GM12878 (cell line): ENCODE measurements at regions not wholly inside any gene's neighbourhood (a gene's known extent, or its start where the extent isn't known, plus 50 kb on each side); places are given as distances from the start of the nearest gene placed in this dataset.

Experiments
- ATAC-seq: fragments of 200-7000 bp; cut with Tn5 transposase; 3 replicates; pipeline ENCODE4 v1.9.1; 2020; ENCODE audit warnings: mild to moderate bottlenecking, moderate library complexity
- BruUV-seq: library from RNA; stranded (reverse); fragments of 400-500 nt; replicated peaks from 2 replicates; lab custom pipeline; 2021; lab: Mats Ljungman, UMichigan
- CTCF ChIA-PET: fragments of 300-600 bp; sonication (Branson Sonifier 250); formaldehyde crosslinking; extraction: SDS; loops from one replicate; lab custom pipeline; 2021; ENCODE audit warnings: inconsistent platforms; lab: Yijun Ruan, JAX
- POLR2A ChIA-PET: fragments of 350-600 bp; formaldehyde crosslinking; extraction: SDS; loops from one replicate; lab custom pipeline; 2021; ENCODE audit warnings: inconsistent platforms; lab: Charles Lee
- RAD21 ChIA-PET: fragments of 300-600 bp; sonication (Branson Sonifier 250); formaldehyde crosslinking; loops from one replicate; lab custom pipeline; 2023; ENCODE audit warnings: antibody characterized with exemption; ENCODE audit not compliant: unreplicated experiment; lab: Charles Lee
- SMC1A ChIA-PET: fragments of 300-600 bp; sonication (Branson Sonifier 250); formaldehyde crosslinking; loops from one replicate; lab custom pipeline; 2023; ENCODE audit not compliant: unreplicated experiment, uncharacterized antibody; lab: Charles Lee
- DNase-seq: peaks from one replicate; pipeline ENCODE4 v3.0.0-alpha.2; 2011; ENCODE audit warnings: low read depth, low spot score
- FAIRE-seq: peaks from 3 replicates; lab custom pipeline; 2011; peaks lifted over from hg19 to GRCh38; lab: Jason Lieb, UNC
- H2AFZ ChIP-seq: 2 replicates; pipeline ENCODE4 v1.6.0; 2011; ENCODE audit warnings: low read depth, low read length, control low read depth; ENCODE audit not compliant: control insufficient read depth
- H3K27ac ChIP-seq: 2 replicates; pipeline ENCODE4 v1.5.1; 2011; ENCODE audit warnings: control low read depth; ENCODE audit not compliant: control insufficient read depth, insufficient read depth
- H3K27me3 ChIP-seq, 2 experiments: replicated peaks in 1 of 2; 2 replicates each; pipeline versions ENCODE4 v1.6.0 to v1.6.1; 2011; ENCODE audit warnings: low read length in 1 of 2; ENCODE audit not compliant: control insufficient read depth in 2 of 2, insufficient read depth in 2 of 2
- H3K36me3 ChIP-seq, 2 experiments: 2 replicates each; pipeline ENCODE4 v1.5.1; 2011; ENCODE audit warnings: low read length in 1 of 2; ENCODE audit not compliant: control insufficient read depth in 2 of 2, insufficient read depth in 2 of 2
- H3K4me1 ChIP-seq: 2 replicates; pipeline ENCODE4 v1.6.1; 2011; ENCODE audit warnings: mild to moderate bottlenecking, low read length, moderate library complexity, mixed read lengths; ENCODE audit not compliant: control insufficient read depth, insufficient read depth
- H3K4me2 ChIP-seq: 2 replicates; pipeline ENCODE4 v1.6.0; 2011; ENCODE audit warnings: control low read depth; ENCODE audit not compliant: control insufficient read depth, insufficient read depth
- H3K4me3 ChIP-seq: fragments of 200-600 bp; sonication (generic); 2 replicates; pipeline ENCODE4 v1.5.1; 2016
- H3K79me2 ChIP-seq: 2 replicates; pipeline ENCODE4 v1.6.0; 2011; ENCODE audit warnings: low read length; ENCODE audit not compliant: control insufficient read depth, insufficient read depth
- H3K9ac ChIP-seq: 2 replicates; pipeline ENCODE4 v1.8.0; 2011; ENCODE audit warnings: low read length, control low read depth, mixed read lengths; ENCODE audit not compliant: control insufficient read depth, insufficient read depth
- H3K9me3 ChIP-seq: replicated peaks from 3 replicates; pipeline ENCODE4 v1.5.1; 2011; ENCODE audit warnings: mild to moderate bottlenecking, low read length; ENCODE audit not compliant: control insufficient read depth, insufficient read depth
- H4K20me1 ChIP-seq: 2 replicates; pipeline ENCODE4 v1.6.0; 2011; ENCODE audit not compliant: control insufficient read depth, insufficient read depth
- BMI1 ChIP-seq: fragments of 450-650 bp; IDR thresholded peaks from 2 replicates; pipeline ENCODE4 v1.6.1; 2016; ENCODE audit warnings: mild to moderate bottlenecking, moderate library complexity, borderline replicate concordance
- CBX3 ChIP-seq: fragments of 200-600 bp; sonication (generic); IDR thresholded peaks from 2 replicates; pipeline ENCODE4 v1.6.1; 2016; ENCODE audit warnings: low read depth, borderline replicate concordance
- GABPA ChIP-seq: IDR thresholded peaks from 2 replicates; pipeline ENCODE4 v1.6.1; 2014; ENCODE audit warnings: antibody characterized with exemption, low read depth, mild to moderate bottlenecking, inconsistent platforms
- HDAC6 ChIP-seq: fragments of 200-600 bp; sonication (generic); IDR thresholded peaks from one replicate; pipeline ENCODE4 v1.8.0; 2017; ENCODE audit warnings: antibody characterized with exemption; ENCODE audit not compliant: unreplicated experiment
- KDM1A ChIP-seq: fragments of 200-600 bp; sonication (generic); IDR thresholded peaks from 2 replicates; pipeline ENCODE4 v1.6.1; 2016; ENCODE audit warnings: borderline replicate concordance
- MEF2B ChIP-seq: fragments of 450-650 bp; IDR thresholded peaks from 2 replicates; pipeline ENCODE4 v1.6.1; 2018; ENCODE audit warnings: mild to moderate bottlenecking, moderate library complexity; ENCODE audit not compliant: partially characterized antibody, poor library complexity, severe bottlenecking
- NR2F1 ChIP-seq: fragments of 450-650 bp; conservative IDR thresholded peaks from 2 replicates; pipeline ENCODE4 v1.6.1; 2017; ENCODE audit warnings: mild to moderate bottlenecking
- RB1 ChIP-seq: fragments of 450-650 bp; formaldehyde crosslinking; IDR thresholded peaks from 2 replicates; pipeline ENCODE4 v1.6.1; 2017; ENCODE audit warnings: mild to moderate bottlenecking, borderline replicate concordance
- SREBF2 ChIP-seq: IDR thresholded peaks from 2 replicates; pipeline ENCODE4 v1.6.1; 2012; ENCODE audit warnings: mild to moderate bottlenecking, low read length
- STAT1 ChIP-seq: fragments of 450-650 bp; conservative IDR thresholded peaks from 2 replicates; pipeline ENCODE4 v1.6.1; 2014; ENCODE audit warnings: antibody characterized with exemption, mild to moderate bottlenecking
- ZNF622 ChIP-seq: fragments of 450-650 bp; IDR thresholded peaks from 2 replicates; pipeline ENCODE4 v1.6.1; 2017; ENCODE audit warnings: mild to moderate bottlenecking, inconsistent platforms
- WGBS: methylation state at CpG from one replicate; pipeline ENCODE4 v1.1.6; 2016; ENCODE audit warnings: low lambda C conversion rate; ENCODE audit not compliant: insufficient replicate concordance, insufficient coverage; ENCODE audit errors: missing lambda C conversion rate; 5-methylcytosine and 5-hydroxymethylcytosine counted together
- in situ Hi-C: fragments of 300-500 bp; cut with MboI; formaldehyde crosslinking; loops from 9 replicates; pipeline ENCODE4 v1.14.3; 2018; ENCODE audit warnings: mixed read lengths
- intact Hi-C: fragments of 100-400 bp; cut with micrococcal nuclease; formaldehyde crosslinking; loops from one replicate; pipeline ENCODE4 v1.14.2; 2022; ENCODE audit not compliant: unreplicated experiment
- TF ChIP-seq, protein P1 (sequence below): fragments of 450-650 bp; IDR thresholded peaks from 2 replicates; pipeline ENCODE4 v1.6.1; 2014; ENCODE audit warnings: mild to moderate bottlenecking
- TF ChIP-seq, protein P2 (sequence below): IDR thresholded peaks from 2 replicates; pipeline ENCODE4 v1.6.1; 2012; ENCODE audit warnings: low read depth, low read length, improper control_type of control experiment
- TF ChIP-seq, protein P3 (sequence below): fragments of 450-650 bp; IDR thresholded peaks from 2 replicates; pipeline ENCODE4 v1.6.1; 2017; ENCODE audit warnings: mild to moderate bottlenecking, moderate library complexity

DNA sequence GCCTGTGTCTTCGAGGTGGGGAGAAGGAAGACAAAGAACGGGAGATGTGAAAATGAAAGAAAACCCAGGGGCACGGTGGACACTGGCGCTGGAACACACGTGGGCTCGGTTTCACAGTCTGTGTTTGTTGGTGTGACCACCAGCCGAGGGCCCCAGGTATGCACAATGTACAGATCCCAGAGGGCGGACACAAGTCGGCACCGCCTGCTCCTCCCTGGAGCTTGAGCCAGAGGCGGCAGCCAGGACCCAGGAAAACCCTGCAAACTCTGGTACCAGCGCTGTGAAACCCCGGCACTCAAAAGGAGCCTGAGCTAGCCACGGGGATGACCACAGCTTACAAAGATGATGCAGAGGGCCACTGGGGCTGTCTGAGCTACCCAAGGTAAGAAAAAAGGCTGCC is 105.0 kb downstream of the SHANK2 start:
- Histone ChIP-seq H4K20me1 (no peaks in the 10 kb centered on the region), H2AFZ (no peak overlapping the region), H3K36me3 (no peaks in the 10 kb centered on the region), H3K27ac (no peak overlapping the region), H3K9me3 (no peaks in the 10 kb centered on the region), H3K79me2 (no peaks in the 10 kb centered on the region), H3K27me3 (no peaks in the 10 kb centered on the region), H3K4me2 (no peak overlapping the region), H3K4me3 (no peak overlapping the region), H3K9ac (no peak overlapping the region), H3K4me1 (no peaks in the 10 kb centered on the region)
- ChIA-PET POLR2A (no interaction called here), CTCF (no interaction called here), RAD21 (no interaction called here), SMC1A (no interaction called here)
- FAIRE-seq (no peak), DNase-seq (no peak), ATAC-seq (no peak)
- WGBS = 69% methylated on average over 14 of the region's 14 CpGs
- TF ChIP-seq HDAC6 = no peak
- intact Hi-C loops = no loop called here
- in situ Hi-C loops = no loop called here
- no TSS peak for BruUV-seq

DNA sequence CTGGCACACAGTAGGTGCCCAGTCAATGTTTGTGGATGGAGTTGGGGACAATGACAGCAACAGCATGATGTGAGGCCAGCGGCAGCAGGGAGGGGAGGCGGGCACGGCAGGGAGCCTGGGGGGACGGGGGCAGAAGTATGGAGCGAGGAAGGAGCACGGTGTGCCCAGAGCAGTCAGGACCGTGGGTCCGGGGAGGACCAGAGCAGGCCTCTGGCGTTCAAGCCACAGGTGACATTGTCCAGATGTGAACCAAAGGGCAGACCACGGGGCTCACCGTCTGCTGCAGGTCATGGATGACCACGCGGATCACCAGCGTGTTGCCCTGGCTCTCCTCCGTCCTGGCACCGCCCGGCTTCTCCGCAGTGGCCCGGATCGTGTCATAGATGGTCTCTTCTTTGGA is 105.5 kb downstream of the SHANK2 start:
- Histone ChIP-seq H3K4me1 (no peaks in the 10 kb centered on the region), H3K4me3 (no peak overlapping the region), H4K20me1 (no peaks in the 10 kb centered on the region), H3K9me3 (no peaks in the 10 kb centered on the region), H3K9ac (no peak overlapping the region), H3K27me3 (no peaks in the 10 kb centered on the region), H3K79me2 (no peaks in the 10 kb centered on the region), H2AFZ (no peak overlapping the region), H3K27ac (no peak overlapping the region), H3K36me3 (no peaks in the 10 kb centered on the region), H3K4me2 (no peak overlapping the region)
- ChIA-PET SMC1A (no interaction called here), CTCF (interaction anchor here (0.6 kb wide), 1 partner anchor 1281 kb away, joined by 3 read pairs; no protein-coding TSS in a partner anchor), POLR2A (no interaction called here), RAD21 (no interaction called here)
- FAIRE-seq (no peak), ATAC-seq (no peak), DNase-seq (no peak)
- WGBS = 69% methylated on average over 19 of the region's 20 CpGs
- intact Hi-C loops = no loop called here
- no TSS peak for BruUV-seq
- in situ Hi-C loops = no loop called here
- no peak for TF ChIP-seq RB1
- TF ChIP-seq STAT1 = no peak
- no peak for TF ChIP-seq KDM1A
- TF ChIP-seq, protein P1, sequence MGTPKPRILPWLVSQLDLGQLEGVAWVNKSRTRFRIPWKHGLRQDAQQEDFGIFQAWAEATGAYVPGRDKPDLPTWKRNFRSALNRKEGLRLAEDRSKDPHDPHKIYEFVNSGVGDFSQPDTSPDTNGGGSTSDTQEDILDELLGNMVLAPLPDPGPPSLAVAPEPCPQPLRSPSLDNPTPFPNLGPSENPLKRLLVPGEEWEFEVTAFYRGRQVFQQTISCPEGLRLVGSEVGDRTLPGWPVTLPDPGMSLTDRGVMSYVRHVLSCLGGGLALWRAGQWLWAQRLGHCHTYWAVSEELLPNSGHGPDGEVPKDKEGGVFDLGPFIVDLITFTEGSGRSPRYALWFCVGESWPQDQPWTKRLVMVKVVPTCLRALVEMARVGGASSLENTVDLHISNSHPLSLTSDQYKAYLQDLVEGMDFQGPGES = no peak
- TF ChIP-seq BMI1 = no peak
- TF ChIP-seq SREBF2 = no peak
- TF ChIP-seq CBX3 = no peak
- no peak for TF ChIP-seq MEF2B
- no peak for TF ChIP-seq NR2F1
- TF ChIP-seq ZNF622 = no peak
- TF ChIP-seq, protein P2, sequence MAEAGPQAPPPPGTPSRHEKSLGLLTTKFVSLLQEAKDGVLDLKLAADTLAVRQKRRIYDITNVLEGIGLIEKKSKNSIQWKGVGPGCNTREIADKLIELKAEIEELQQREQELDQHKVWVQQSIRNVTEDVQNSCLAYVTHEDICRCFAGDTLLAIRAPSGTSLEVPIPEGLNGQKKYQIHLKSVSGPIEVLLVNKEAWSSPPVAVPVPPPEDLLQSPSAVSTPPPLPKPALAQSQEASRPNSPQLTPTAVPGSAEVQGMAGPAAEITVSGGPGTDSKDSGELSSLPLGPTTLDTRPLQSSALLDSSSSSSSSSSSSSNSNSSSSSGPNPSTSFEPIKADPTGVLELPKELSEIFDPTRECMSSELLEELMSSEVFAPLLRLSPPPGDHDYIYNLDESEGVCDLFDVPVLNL = no peak
- TF ChIP-seq, protein P3, sequence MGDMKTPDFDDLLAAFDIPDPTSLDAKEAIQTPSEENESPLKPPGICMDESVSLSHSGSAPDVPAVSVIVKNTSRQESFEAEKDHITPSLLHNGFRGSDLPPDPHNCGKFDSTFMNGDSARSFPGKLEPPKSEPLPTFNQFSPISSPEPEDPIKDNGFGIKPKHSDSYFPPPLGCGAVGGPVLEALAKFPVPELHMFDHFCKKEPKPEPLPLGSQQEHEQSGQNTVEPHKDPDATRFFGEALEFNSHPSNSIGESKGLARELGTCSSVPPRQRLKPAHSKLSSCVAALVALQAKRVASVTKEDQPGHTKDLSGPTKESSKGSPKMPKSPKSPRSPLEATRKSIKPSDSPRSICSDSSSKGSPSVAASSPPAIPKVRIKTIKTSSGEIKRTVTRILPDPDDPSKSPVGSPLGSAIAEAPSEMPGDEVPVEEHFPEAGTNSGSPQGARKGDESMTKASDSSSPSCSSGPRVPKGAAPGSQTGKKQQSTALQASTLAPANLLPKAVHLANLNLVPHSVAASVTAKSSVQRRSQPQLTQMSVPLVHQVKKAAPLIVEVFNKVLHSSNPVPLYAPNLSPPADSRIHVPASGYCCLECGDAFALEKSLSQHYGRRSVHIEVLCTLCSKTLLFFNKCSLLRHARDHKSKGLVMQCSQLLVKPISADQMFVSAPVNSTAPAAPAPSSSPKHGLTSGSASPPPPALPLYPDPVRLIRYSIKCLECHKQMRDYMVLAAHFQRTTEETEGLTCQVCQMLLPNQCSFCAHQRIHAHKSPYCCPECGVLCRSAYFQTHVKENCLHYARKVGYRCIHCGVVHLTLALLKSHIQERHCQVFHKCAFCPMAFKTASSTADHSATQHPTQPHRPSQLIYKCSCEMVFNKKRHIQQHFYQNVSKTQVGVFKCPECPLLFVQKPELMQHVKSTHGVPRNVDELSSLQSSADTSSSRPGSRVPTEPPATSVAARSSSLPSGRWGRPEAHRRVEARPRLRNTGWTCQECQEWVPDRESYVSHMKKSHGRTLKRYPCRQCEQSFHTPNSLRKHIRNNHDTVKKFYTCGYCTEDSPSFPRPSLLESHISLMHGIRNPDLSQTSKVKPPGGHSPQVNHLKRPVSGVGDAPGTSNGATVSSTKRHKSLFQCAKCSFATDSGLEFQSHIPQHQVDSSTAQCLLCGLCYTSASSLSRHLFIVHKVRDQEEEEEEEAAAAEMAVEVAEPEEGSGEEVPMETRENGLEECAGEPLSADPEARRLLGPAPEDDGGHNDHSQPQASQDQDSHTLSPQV = no peak
- TF ChIP-seq GABPA = no peak
